H9 (cell line): ENCODE measurements at regions not wholly inside any gene's neighbourhood (a gene's known extent, or its start where the extent isn't known, plus 50 kb on each side); places are given as distances from the start of the nearest gene placed in this dataset.
A peak's percentile ranks its signal among the peaks of the same experiment; 100 is the strongest.

Source experiments
- DNase-seq: peaks from one replicate; pipeline ENCODE4 v3.0.0-alpha.2; 2017
- H2AFZ ChIP-seq: one replicate; pipeline ENCODE4 v1.6.1; 2013; ENCODE audit warnings: mild to moderate bottlenecking, low read length, control low read depth, moderate library complexity
- H2AK5ac ChIP-seq: 2 replicates; pipeline ENCODE4 v1.6.1; 2013; ENCODE audit warnings: low read length, control low read depth, mixed read lengths; ENCODE audit not compliant: insufficient read length
- H2BK120ac ChIP-seq: one replicate; pipeline ENCODE4 v1.6.1; 2013; ENCODE audit warnings: low read depth, mild to moderate bottlenecking, low read length, control low read depth, inconsistent platforms; ENCODE audit not compliant: poor library complexity, severe bottlenecking
- H2BK12ac ChIP-seq: 2 replicates; pipeline ENCODE4 v1.6.1; 2013; ENCODE audit warnings: low read length, control low read depth, mixed read lengths, low read depth; ENCODE audit not compliant: insufficient read length
- H2BK15ac ChIP-seq: 2 replicates; pipeline ENCODE4 v1.6.1; 2013; ENCODE audit warnings: low read depth, low read length, control low read depth
- H2BK20ac ChIP-seq: one replicate; pipeline ENCODE4 v1.6.1; 2013; ENCODE audit warnings: low read depth, mild to moderate bottlenecking, low read length, control low read depth, inconsistent platforms; ENCODE audit not compliant: poor library complexity, severe bottlenecking
- H2BK5ac ChIP-seq: 2 replicates; pipeline ENCODE4 v1.6.1; 2013; ENCODE audit warnings: low read length, control low read depth, mixed read lengths; ENCODE audit not compliant: insufficient read length
- H3K14ac ChIP-seq: 2 replicates; pipeline ENCODE4 v1.6.1; 2013; ENCODE audit warnings: low read length, control low read depth; ENCODE audit not compliant: insufficient read depth
- H3K18ac ChIP-seq: 2 replicates; pipeline ENCODE4 v1.6.1; 2013; ENCODE audit warnings: low read depth, mild to moderate bottlenecking, mixed read lengths, low read length, control low read depth; ENCODE audit not compliant: insufficient read length
- H3K23ac ChIP-seq: 2 replicates; pipeline ENCODE4 v1.6.1; 2013; ENCODE audit warnings: low read length, control low read depth, mixed read lengths, low read depth; ENCODE audit not compliant: insufficient read length
- H3K23me2 ChIP-seq: 2 replicates; pipeline ENCODE4 v1.6.1; 2013; ENCODE audit warnings: low read depth, mild to moderate bottlenecking, mixed read lengths, low read length, control low read depth; ENCODE audit not compliant: insufficient read length, poor library complexity, severe bottlenecking
- H3K27ac ChIP-seq: 2 replicates; pipeline ENCODE4 v1.5.1; 2013; ENCODE audit warnings: low read length, control low read depth, mixed read lengths, low read depth; ENCODE audit not compliant: insufficient read length
- H3K27me3 ChIP-seq: 2 replicates; pipeline ENCODE4 v1.6.1; 2013; ENCODE audit warnings: low read length, control low read depth, inconsistent platforms; ENCODE audit not compliant: insufficient read depth
- H3K4ac ChIP-seq: 2 replicates; pipeline ENCODE4 v1.6.1; 2013; ENCODE audit warnings: low read depth, mild to moderate bottlenecking, control low read depth, inconsistent platforms, low read length, moderate library complexity
- H3K4me1 ChIP-seq: 2 replicates; pipeline ENCODE4 v1.6.1; 2013; ENCODE audit warnings: low read length, control low read depth, inconsistent platforms; ENCODE audit not compliant: insufficient read depth
- H3K4me2 ChIP-seq: 2 replicates; pipeline ENCODE4 v1.6.1; 2013; ENCODE audit warnings: low read length, control low read depth, mixed read lengths; ENCODE audit not compliant: insufficient read length, insufficient read depth
- H3K56ac ChIP-seq: 2 replicates; pipeline ENCODE4 v1.6.1; 2013; ENCODE audit warnings: low read depth, mild to moderate bottlenecking, mixed read lengths, low read length, control low read depth; ENCODE audit not compliant: insufficient read length
- H3K79me1 ChIP-seq: 2 replicates; pipeline ENCODE4 v1.6.1; 2013; ENCODE audit warnings: low read depth, mild to moderate bottlenecking, moderate library complexity, low read length, control low read depth, inconsistent platforms; ENCODE audit not compliant: insufficient read depth, poor library complexity, severe bottlenecking
- H3K79me2 ChIP-seq: 2 replicates; pipeline ENCODE4 v1.6.1; 2013; ENCODE audit warnings: low read length, control low read depth, inconsistent platforms; ENCODE audit not compliant: insufficient read depth
- H3K9ac ChIP-seq: 2 replicates; pipeline ENCODE4 v1.6.1; 2013; ENCODE audit warnings: low read length, control low read depth, mixed read lengths; ENCODE audit not compliant: insufficient read length; ENCODE audit errors: extremely low read depth
- H3K9me3 ChIP-seq: one replicate; pipeline ENCODE4 v1.6.1; 2013; ENCODE audit warnings: low read depth, low read length, inconsistent platforms; ENCODE audit not compliant: control insufficient read depth
- H3T11ph ChIP-seq: one replicate; pipeline ENCODE4 v1.6.1; 2013; ENCODE audit warnings: mild to moderate bottlenecking, low read length, control low read depth, inconsistent platforms
- H4K20me1 ChIP-seq: one replicate; pipeline ENCODE4 v1.6.1; 2013; ENCODE audit not compliant: control insufficient read depth, insufficient read length, insufficient read depth
- H4K5ac ChIP-seq: 2 replicates; pipeline ENCODE4 v1.6.1; 2013; ENCODE audit warnings: low read depth, mild to moderate bottlenecking, mixed read lengths, low read length, control low read depth; ENCODE audit not compliant: insufficient read length
- H4K8ac ChIP-seq: replicated peaks from 2 replicates; pipeline ENCODE4 v1.6.1; 2013; ENCODE audit warnings: low read length, control low read depth, mixed read lengths, low read depth; ENCODE audit not compliant: insufficient read length
- H4K91ac ChIP-seq: 2 replicates; pipeline ENCODE4 v1.6.1; 2013; ENCODE audit warnings: low read depth, mild to moderate bottlenecking, moderate library complexity, mixed read lengths, low read length, control low read depth; ENCODE audit not compliant: insufficient read length
- H3K27ac Mint-ChIP-seq, 3 experiments: 2 replicates in 2 of 3; 3 replicates in 1 of 3; pipeline ENCODE4 v1.8.0; 2020 to 2021; ENCODE audit warnings: mixed read lengths in 3 of 3, mild to moderate bottlenecking in 1 of 3, moderate library complexity in 1 of 3
- H3K27me3 Mint-ChIP-seq: 2 replicates; pipeline ENCODE4 v1.8.0; 2021; ENCODE audit warnings: low read depth, mild to moderate bottlenecking, moderate library complexity, mixed read lengths
- H3K36me3 Mint-ChIP-seq, 3 experiments: 2 replicates in 2 of 3; 3 replicates in 1 of 3; pipeline ENCODE4 v1.8.0; 2020 to 2021; ENCODE audit warnings: low read depth in 3 of 3, mixed read lengths in 3 of 3; ENCODE audit not compliant: insufficient read depth in 1 of 3
- H3K4me1 Mint-ChIP-seq, 2 experiments: 2 replicates each; pipeline ENCODE4 v1.8.0; 2020; ENCODE audit warnings: mixed read lengths in 2 of 2
- H3K4me3 Mint-ChIP-seq, 2 experiments: 2 replicates in 1 of 2; 3 replicates in 1 of 2; pipeline ENCODE4 v1.8.0; 2020 to 2021; ENCODE audit warnings: mild to moderate bottlenecking in 2 of 2, mixed read lengths in 2 of 2, moderate library complexity in 1 of 2
- H3K9me3 Mint-ChIP-seq, 2 experiments: 2 replicates in 1 of 2; 3 replicates in 1 of 2; pipeline ENCODE4 v1.8.0; 2020; ENCODE audit warnings: mild to moderate bottlenecking in 2 of 2, mixed read lengths in 2 of 2, moderate library complexity in 1 of 2
- CTCF ChIP-seq: fragments of 200-600 bp; sonication (generic); conservative IDR thresholded peaks from 3 replicates; pipeline ENCODE4 v1.8.0; 2021; ENCODE audit warnings: antibody characterized with exemption, mild to moderate bottlenecking
- WGBS: extraction: QIAGEN DNeasy Blood & Tissue Kit; methylation state at CpG from one replicate; pipeline ENCODE4 v1.1.7; 2013; ENCODE audit warnings: missing lambda C conversion rate, low lambda C conversion rate, mixed read lengths; ENCODE audit not compliant: insufficient read length; ENCODE audit errors: extremely low coverage; 5-methylcytosine and 5-hydroxymethylcytosine counted together

GRCh38 chr3:75220932-75221331 is 443.2 kb upstream of the FRG2C start:
- H2AK5ac ChIP-seq, result no peak overlapping the region
- 0 out of 4 replicates have a peak, but pooled peaks cover 0 to 8% of the 10 kb centered on the region in 2 experiments for H3K4me1 Mint-ChIP-seq
- no peak overlapping the region for H2BK120ac ChIP-seq
- H3K4me1 ChIP-seq, result no peaks in the 10 kb centered on the region
- H4K5ac ChIP-seq, result no peak overlapping the region
- peak; percentile 27; the same call in 2 of the 3 replicates for TF ChIP-seq CTCF
- no peak overlapping the region for H4K91ac ChIP-seq
- no peaks in the 10 kb centered on the region for H3K79me1 ChIP-seq
- no peaks in the 10 kb centered on the region for H4K20me1 ChIP-seq
- H3K23ac ChIP-seq, result no peak overlapping the region
- no peak overlapping the region for H2BK15ac ChIP-seq
- no peaks in the 10 kb centered on the region for H3K23me2 ChIP-seq
- H3K9me3 ChIP-seq, result no peaks in the 10 kb centered on the region
- H3K18ac ChIP-seq, result no peak overlapping the region
- H3K4me3 Mint-ChIP-seq, result no peak overlapping the region
- H2BK20ac ChIP-seq, result no peak overlapping the region
- no peak overlapping the region for H3K56ac ChIP-seq
- no peak overlapping the region for H2BK5ac ChIP-seq
- H3K4ac ChIP-seq, result no peak overlapping the region
- H3K27me3 Mint-ChIP-seq, result no peaks in the 10 kb centered on the region
- no peak for DNase-seq
- H3K79me2 ChIP-seq, result no peaks in the 10 kb centered on the region
- no peaks in the 10 kb centered on the region for H3K27me3 ChIP-seq
- no peak overlapping the region for H2BK12ac ChIP-seq
- no peak overlapping the region for H3K14ac ChIP-seq
- no peak overlapping the region for H3T11ph ChIP-seq
- WGBS, result no CpG with 5 or more reads among the region's 4 CpGs
- H3K36me3 Mint-ChIP-seq, result no peaks in the 10 kb centered on the region
- no peak overlapping the region for H4K8ac ChIP-seq
- no peaks in the 10 kb centered on the region for H3K9me3 Mint-ChIP-seq
- H3K9ac ChIP-seq, result no peak overlapping the region
- no peak overlapping the region for H2AFZ ChIP-seq
- peak overlapping the region in 1 of 3 experiments; percentile 57; a peak in 1 of 7 replicates for H3K27ac Mint-ChIP-seq
- no peak overlapping the region for H3K4me2 ChIP-seq
- no peak overlapping the region for H3K27ac ChIP-seq
